8988T (cell line): ENCODE measurements at regions not wholly inside any gene's neighbourhood (a gene's known extent, or its start where the extent isn't known, plus 50 kb on each side); places are given as distances from the start of the nearest gene placed in this dataset.

ENCODE experiments used
- DNase-seq: peaks from one replicate; pipeline ENCODE4 v3.0.0; 2011

DNA sequence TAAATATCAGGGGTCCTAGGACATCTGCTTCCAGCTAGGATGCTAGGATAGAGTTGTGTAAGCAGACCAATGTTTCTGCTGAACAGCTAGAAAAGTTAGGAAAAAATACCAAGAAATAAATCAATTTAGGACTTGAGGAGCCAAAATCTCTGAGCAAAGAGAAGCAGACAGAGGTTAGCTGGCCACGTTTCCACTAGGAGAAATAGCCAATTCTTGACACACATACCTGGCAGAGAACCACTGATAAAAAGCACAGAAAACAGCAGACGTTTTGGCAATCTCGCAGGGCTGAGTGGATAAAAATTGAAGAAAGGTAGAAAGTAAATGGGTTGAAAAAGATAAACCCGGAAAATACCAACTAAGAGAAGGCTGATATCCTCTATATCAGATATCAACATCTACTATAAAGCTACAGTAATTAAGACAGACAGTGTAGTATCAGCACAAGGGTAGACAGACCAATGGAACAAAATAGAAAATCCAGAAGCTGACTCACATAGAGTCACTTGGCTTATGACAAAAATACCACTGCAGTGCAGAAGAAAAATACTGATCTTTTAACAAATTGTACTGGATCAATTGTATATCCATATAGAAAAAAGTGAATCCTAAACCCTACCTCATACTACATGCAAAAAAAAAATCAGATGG, 306.1 kb upstream of the KLHL29 start:
- no peak for DNase-seq

DNA sequence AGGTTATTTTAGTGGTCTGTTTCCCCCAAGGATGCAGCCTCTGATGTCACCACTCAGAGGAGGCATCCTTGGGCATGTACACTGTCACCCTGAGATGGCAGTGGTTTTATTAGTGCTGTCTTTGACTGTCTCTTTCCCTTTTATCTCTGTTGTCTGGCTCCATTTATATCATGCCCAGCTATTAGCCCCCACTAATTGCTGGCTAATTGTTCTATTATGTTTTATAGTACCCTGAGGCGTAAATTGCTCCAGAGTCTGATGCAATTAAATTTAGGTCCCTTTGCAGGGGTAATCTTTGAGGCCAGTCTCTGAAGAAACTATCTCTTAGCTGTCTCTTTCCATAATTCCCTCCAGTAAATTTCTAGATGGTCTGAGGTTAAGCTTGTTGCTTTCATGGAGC, 301.0 kb upstream of the KLHL29 start:
- DNase-seq: no peak

DNA sequence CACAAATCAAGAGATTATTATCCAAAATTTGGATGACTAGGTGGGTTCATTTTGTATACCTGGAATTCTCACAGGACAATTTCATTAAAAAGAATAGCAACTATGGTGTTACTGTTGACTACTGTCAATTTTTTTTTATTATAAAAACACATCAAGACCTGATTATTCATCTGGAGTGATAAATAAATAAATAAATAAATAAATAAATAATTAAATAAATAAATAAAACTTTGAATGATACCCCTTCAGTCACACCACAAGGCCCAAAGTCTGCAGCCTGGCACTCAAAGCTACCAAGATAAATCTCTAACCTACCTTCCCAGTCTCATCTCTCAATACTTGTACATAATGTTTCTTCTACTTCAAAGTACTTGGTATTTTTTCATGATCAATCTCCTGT, 294.0 kb upstream of the KLHL29 start:
- no peak for DNase-seq

DNA sequence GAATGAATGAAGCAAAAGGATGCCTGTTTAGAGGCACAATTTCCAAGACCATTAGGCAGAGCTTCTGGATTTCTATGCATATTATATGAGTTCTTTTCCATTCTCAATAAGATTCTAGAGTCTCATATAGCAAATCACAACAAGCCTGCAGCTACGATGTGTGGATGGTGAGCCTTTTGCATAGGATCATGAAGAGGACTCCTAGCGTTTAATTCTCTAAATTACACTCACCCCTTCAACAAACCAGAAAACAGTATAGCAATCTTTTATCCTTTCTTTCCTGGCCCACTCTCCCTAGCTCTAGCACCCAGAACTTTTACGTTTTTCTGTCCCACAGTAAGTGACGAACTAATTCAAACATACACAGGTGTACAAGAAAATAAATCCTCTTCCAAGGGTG, 293.1 kb upstream of the KLHL29 start:
- DNase-seq: no peak

DNA sequence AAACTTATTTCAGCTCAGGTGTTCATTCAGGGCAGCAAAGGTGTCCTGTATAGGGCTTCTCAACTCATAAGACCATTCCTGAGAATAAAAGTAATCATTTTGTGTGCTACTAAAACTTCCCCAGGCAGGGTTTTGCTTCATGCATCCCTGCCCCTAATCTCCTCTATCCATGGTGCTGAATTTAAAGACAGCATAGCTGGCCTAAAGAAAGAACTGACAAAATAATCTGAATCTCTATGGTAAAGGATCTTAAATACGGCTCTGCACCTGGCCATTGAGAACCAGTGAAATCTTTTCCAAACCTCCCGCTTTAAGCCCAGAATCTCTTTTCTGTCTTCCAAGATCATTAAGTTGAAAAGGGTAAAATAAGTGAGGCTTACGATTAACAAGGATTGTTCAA, 292.1 kb upstream of the KLHL29 start:
- DNase-seq: no peak

DNA sequence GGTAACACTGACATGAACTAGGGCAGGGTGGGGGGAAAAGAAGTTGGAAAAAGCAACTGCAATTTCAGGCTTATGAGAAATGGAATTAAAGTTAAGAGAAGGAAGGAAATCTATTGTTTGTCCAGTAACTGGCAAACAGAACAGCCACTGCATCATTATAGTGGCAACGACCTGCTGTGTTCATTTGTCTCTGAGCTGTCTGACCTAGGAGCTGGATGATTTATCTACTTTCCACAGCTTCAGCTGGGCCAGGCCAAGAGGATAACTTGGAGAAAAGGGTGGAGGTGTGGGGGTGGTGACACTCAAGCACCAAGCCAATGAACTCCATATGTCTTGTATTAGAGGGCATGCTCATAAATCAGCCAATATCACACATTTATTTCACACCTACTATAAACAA, 291.5 kb upstream of the KLHL29 start:
- DNase-seq: no peak

DNA sequence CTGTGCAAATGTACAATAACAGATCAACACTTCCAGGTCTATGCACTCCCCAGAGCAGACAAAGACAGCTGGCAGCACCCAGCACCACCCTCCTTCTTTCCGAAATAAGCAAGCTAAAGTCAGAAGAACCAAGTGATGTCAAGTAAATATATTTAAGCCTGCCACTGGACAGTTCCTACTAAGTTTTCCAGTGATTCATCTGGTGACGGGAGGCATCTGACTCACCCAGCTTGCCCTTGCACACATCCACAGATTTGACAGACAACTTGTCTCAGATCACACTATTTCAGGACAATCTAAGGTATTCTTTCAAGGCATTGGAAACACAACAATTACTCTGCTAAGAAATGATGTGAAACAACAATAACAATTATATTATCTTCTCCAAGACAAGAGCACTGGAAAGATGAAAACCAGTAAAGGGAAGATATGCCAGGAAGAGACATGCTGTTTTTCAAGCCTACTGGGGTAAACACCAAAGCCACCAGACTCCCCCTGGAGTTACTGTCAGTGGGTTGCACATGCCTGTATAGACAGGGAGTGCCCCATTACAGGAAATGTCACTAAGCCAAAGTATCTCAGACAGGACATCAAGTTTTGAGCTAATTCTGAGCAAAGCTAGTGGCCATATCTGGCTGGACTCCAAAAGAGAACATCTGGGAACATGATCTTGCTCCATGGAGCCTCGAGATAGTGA, 287.9 kb upstream of the KLHL29 start:
- no peak for DNase-seq

DNA sequence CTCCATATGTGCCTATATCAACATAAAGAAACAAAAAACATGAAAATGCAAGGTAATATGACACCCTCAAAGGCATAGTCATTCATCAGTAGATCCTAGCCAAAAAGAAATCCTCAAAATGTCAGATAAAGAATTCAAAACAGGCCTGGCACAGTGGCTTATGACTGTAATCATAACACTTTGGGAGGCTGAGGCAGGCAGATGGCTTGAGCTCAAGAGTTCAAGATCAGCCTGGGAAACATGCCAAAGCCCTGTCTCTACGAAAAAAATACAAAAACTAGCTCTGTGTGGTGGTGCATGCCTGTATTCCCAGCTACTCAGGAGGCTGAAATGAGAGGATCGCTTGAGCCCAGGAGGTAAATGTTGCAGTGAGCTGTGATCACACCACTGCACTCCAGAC, 284.6 kb upstream of the KLHL29 start:
- DNase-seq: no peak

DNA sequence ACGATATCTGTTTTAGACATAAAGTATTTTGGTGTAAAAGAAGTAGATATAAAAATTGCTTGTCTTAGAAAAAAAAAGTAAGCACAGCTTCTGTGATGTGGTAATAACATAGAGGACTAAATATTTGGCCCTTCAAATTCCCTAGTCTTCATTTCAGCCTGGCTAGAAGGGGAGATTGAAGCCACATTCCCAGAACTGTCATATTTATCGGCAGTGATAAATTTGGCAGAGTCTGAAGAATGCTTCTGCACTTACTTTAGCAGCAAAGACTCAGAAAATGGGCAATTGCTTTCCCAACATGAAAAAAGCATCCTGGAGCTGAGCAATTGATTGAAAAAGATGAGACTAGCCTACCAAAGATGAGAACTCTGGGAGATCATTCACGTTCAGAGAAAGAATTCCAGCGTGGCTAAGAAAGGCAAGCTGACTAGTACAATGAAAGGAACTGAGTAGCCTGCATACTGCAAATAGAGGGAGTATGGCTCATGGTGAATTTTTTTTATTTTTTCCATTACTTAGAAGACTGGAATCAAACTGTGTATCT, 278.7 kb upstream of the KLHL29 start:
- no peak for DNase-seq

DNA sequence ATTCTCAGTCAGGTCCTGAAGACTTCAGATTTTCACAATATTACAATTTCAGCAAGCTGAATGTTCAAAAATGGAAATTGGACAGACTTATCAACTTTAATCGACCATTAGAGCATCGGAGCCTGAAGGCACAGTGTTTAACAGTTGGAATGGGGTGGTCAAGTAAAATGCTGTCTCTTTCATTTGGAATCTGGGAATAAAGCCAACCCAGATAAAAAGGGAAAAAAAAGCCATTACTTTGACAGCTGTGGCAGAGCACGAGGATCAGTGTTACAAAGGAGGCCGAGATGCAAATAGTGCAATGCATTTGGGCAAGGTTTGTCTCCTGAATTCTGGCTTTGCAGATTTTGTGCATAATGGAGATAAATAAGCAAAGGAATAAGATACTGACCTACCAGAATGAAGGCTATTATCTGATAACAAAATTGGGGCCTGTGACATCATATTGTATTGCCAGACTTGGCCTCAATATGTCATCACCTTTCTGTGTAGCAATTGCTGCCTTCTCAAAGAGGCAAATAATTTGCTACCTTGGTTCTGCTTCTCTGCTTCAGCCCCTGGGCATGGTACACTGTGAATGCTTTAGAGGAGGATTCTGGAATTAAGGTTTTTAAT, 277.5 kb upstream of the KLHL29 start:
- DNase-seq: no peak

DNA sequence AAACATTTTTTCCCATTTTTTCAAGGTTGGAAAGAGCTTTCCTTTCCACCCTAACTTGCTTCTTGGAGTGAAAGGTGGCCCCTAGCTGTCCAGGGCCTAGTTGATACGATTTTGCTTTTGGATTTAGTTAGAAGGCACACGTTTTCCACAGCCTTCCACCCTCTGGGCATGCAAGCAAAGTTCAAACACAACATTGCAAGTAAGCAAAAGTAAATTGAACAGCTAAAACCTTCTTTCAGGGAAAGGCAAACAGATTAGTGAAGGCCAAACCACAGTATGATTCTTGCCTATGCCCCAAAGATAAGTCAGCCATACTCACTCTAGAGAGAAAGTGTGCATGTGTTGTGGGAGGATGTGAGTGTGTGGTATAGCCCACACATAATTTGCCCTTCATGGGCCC, 273.7 kb upstream of the KLHL29 start:
- no peak for DNase-seq

DNA sequence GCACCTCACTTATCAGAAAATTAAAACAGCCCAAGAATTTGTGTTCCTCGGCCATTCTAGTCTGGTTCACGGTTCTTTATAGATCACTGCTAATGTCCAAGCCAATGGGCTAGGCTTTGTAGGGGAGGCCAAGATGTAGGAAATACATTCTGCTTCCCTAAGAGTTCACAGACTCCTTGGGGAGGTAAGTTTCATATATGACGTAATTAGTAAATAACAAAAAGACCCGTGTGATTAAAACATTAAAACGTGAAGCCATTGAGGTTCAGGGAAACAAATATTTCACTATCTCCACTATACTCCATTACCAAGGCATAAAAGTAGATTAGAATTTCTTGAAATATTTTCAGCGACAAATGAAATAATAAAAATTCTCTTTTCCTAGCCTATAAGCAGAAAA, 272.5 kb upstream of the KLHL29 start:
- no peak for DNase-seq

DNA sequence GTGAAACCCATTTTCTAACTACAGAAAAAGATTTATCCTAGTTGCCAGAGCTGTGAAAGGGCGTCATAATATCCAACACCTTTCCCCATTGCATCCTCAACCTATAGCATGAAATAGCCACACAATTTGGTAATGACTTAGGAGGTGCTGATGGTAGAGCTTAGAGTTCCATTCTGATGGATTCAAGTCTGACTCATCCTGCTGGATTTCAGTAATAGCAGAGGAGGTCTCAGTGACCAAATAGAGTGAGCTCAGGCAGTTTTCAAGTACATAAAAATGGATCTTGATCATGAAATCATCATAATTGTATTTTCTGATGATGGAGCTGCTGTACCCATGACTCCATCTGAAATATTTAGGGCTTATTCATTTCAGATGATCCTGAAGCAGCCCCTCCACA, 270.7 kb upstream of the KLHL29 start:
- no peak for DNase-seq

DNA sequence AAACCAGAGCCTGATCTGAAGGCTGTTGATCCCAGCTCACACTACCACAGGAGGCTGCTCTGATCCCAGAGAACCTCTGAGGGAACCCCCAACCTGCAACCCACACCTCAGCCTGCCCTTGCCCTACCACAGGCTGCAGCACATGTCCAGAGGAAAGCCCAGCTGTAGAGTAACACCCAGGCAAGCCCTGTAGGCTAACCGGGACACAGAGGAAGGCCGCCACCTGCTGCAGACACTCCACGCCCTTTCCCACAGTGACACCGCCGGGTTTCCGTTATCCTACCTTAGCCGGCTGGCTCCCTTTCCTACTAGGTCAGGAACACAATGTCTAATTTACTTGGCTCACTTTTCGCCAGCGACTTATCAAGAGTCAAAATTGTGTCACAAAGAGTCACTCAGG, 266.7 kb upstream of the KLHL29 start:
- DNase-seq: no peak

DNA sequence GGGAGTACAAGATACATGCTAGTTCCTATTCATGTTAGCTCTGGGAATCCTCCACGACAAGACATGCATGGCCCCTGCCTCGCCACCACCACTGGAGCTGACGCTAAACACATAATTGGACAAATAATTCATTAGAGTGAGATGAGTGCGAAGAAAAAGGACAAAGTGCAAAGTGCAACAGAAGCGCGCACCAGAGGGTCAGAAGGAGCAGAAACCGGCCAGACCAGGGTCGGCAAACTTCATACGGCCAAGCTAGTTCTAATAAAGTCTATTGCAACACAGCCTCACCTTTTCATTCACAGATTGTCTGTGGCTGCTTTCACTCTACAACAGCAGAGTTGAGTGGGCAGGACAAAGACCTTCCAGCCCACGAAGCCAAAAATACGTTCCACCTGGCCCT, 266.1 kb upstream of the KLHL29 start:
- DNase-seq: no peak

DNA sequence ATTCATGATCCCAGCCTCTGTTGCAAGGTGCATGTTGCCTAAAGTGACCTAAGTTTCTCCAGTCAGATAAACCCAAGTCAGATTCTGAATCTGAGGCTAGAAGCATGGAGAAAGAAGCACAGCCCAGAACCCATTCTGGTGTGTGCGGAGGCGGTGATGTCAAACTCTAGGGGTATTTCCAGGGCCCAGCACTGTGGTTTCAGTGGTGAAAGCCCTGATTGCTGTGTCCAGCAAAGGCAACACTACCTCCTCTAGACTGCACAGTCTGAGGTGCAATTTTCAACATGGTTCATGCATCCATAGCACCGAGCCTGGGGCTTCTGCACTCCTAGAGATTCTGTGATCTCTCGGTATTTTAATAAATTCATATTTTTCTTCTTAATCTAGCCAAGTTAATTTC, 264.8 kb upstream of the KLHL29 start:
- no peak for DNase-seq

DNA sequence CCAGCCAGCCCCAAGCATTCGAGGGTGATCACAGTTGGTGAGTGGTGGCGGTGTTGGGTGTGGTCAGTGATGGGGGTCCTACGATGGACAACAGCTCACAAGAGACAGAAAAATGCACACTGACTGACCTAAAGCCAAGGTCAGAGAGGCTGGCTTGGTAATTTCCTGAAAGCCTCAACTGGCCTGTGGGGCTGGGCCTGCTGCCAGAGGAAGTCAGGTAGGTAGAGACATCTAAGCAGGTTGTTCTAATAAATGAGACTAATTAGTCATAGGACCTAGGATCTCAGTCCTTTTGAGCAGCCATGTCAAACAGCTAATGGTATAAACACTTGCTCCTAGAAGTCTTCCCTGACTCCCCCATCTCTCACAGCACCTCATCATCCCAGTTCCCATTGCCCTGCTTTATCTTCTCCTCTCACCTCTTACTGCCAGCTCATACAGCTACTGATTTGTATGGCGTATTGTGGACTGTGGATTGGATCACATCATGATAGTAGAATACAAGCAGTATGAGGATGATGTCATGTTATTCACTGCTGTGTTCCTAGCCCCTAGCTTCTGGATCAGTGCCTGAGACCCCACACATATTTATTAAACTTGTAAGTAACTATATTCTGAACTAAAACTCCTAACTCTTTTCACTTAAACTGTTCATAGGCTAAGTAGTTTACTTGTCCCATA, 262.9 kb upstream of the KLHL29 start:
- no peak for DNase-seq

DNA sequence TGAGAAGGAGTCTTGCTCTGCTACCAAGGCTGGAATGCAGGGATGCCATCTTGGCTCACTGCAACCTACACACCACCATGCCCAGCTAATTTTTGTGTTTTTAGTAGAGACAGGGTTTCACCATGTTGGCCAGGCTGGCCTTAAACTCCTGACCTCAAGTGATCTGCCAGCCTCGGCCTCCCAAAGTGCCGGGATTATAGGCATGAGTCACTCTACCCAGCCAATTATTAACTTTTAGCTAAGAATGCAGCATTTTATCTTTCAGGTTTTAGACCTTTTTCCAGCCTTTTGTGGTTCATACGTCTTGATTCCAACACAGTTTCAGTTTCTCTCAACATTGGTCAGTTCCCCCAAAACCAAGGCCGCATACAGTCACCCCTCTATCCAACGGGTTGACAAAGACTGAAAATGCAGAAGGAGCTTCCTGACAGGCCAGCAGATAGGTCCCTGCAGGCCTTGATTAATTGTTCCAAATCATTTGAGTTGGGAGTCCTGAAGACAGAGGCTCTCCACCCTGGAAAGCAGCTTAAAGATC, 262.2 kb upstream of the KLHL29 start:
- no peak for DNase-seq

DNA sequence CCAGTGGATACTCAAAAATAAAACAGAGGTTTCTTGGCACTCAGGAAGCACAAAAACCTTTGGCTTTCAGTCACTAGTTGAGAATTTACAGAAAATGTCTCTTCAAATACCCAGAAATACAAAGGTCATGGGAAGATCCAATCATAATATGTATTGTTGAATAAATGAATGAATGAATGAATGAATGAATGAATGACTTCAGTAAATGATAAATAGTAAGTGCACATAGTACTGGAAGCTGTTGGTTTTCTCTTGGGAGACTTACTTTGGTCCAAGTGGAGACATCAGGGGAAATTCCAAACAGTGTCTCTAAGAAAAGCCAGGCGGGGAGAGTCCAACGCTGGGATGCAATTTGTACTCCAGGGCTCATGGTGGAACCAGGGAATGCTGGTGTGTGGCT, 261.3 kb upstream of the KLHL29 start:
- no peak for DNase-seq

DNA sequence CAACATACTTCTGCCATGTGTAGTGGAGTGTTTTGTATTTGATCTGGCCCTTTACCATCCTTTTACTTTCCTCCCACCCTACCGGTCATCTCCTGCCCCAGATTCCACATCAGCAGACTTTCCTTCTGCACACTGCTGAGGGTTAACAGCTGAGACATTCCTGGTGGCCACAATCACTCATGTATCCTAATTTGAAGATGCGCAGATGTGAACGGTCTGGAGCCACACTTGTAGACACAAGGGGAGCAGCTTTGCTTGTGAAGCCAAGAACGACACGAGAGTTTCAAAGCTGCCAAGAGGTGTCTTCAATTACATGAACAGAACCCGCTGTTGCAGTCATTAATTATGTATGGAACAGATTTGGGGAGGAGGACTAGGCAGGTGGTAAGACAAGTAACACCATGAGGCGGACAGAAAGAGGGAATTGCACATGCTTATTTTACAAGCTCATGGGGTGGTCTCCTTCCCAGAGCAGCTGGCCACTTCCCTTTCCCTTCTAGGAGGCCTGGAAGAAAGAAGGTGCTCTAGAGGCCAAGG, 260.7 kb upstream of the KLHL29 start:
- no peak for DNase-seq

DNA sequence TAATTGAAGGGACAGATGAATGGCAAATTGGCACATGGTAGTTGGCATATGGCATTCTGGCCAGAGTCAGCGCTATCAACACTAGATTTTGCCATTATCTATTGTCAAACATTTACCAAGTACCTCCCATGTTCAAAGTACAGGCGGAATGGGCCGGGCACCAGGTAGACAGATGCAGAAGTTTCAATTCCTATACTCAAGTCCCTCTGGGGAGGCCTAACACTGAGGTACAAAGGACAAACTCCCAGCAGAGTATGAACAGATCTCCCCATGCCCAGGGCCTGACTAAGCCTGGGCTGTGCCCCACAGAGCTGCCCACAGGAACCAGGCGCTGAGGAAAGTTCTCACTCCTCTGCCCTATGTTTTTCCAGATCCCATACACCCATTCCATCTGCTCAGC, 257.5 kb upstream of the KLHL29 start:
- no peak for DNase-seq

DNA sequence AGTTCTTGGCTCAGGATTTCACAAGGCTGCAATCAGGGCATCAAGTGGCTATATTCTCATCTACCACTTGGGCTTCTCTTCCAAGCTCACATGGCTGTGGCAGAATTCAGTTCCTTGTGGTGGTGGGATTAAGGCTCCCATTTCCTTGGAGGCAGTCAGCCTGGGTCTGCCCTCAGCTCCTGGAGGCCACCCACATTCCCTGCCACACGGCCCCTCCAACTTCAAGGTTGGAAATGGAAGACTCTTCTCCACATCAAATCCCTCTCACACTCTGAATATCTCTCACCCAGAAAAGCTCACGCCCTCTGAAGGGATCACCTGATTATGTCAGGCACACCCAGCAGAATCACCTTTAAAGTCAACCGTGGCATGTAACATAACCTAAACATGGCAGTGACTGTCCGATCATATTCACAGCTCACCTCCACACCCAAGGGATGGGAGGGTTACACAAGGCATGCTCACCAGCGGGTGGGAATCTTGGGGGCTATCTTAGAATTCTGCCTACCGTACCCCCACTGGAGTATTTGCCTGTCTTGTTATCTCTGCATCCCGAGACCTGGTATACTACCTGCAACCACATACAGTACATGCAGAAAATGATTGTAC, 256.2 kb upstream of the KLHL29 start:
- DNase-seq: no peak

DNA sequence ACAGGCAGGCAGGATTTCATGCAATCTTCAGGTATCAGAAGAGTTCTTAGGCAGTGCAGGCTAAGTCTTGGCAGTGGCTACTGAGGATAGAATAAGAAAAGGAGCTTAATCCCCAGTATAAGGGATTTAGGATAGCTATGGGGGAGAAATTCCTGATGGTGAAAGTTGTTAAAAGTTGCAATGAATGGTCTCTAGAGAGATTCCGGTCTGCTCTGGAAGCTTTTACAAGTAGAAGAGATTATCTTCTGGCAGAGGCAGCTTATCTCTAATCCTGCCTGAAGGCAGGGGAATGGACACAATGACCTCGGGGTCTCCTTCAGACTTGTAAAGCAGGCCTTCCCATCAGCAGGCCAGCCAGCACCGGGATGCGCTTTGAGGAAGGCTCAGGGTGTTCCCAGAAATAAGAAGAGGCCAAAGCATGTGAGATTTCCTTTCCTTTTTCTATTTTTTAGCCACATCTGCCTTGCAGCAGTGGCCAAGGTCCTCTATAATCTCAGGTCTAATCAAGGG, 253.9 kb upstream of the KLHL29 start:
- DNase-seq: no peak
